ENCODE measurements at regions not wholly inside any gene's neighbourhood (a gene's known extent, or its start where the extent isn't known, plus 50 kb on each side); places are given as distances from the start of the nearest gene placed in this dataset.

DNA sequence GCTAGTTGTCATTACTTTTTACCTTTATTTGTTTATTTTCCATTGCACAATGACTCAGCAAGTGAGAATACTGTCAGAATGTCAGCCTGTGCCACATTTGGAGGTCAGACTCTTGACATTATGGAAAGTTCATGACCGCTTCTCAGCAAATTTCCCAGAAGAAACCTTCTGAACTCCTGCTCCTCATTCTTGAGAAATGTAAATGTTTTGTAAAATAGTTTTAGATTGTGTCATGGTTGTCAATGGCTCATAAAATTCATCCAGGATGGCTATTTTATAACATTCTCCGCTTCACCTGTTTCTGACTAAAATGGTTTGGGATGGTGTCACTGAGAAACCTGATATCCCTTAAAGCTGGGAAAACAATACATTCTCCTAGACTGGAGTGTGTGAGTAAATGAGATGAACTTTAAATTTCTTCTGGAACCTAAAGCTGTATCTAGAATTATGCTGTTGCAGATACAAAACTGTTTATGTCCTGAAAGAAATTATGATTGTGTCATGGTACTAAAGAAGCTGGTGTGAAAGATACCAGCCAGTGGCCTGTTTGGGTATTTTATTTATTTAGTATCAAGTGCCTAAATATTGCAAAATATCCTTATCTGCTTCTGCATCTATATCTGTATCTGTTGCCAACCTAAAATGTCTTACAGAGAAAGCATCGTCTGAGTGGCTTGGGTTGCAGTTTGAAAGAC is 671.7 kb downstream of the GATA3 start:
- TF ChIP-seq, protein P1, sequence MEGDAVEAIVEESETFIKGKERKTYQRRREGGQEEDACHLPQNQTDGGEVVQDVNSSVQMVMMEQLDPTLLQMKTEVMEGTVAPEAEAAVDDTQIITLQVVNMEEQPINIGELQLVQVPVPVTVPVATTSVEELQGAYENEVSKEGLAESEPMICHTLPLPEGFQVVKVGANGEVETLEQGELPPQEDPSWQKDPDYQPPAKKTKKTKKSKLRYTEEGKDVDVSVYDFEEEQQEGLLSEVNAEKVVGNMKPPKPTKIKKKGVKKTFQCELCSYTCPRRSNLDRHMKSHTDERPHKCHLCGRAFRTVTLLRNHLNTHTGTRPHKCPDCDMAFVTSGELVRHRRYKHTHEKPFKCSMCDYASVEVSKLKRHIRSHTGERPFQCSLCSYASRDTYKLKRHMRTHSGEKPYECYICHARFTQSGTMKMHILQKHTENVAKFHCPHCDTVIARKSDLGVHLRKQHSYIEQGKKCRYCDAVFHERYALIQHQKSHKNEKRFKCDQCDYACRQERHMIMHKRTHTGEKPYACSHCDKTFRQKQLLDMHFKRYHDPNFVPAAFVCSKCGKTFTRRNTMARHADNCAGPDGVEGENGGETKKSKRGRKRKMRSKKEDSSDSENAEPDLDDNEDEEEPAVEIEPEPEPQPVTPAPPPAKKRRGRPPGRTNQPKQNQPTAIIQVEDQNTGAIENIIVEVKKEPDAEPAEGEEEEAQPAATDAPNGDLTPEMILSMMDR (IDR thresholded peaks at IDR 0.05; ENCODE audit: insufficient read depth, low read length) = no peak
- TF ChIP-seq, protein P2, sequence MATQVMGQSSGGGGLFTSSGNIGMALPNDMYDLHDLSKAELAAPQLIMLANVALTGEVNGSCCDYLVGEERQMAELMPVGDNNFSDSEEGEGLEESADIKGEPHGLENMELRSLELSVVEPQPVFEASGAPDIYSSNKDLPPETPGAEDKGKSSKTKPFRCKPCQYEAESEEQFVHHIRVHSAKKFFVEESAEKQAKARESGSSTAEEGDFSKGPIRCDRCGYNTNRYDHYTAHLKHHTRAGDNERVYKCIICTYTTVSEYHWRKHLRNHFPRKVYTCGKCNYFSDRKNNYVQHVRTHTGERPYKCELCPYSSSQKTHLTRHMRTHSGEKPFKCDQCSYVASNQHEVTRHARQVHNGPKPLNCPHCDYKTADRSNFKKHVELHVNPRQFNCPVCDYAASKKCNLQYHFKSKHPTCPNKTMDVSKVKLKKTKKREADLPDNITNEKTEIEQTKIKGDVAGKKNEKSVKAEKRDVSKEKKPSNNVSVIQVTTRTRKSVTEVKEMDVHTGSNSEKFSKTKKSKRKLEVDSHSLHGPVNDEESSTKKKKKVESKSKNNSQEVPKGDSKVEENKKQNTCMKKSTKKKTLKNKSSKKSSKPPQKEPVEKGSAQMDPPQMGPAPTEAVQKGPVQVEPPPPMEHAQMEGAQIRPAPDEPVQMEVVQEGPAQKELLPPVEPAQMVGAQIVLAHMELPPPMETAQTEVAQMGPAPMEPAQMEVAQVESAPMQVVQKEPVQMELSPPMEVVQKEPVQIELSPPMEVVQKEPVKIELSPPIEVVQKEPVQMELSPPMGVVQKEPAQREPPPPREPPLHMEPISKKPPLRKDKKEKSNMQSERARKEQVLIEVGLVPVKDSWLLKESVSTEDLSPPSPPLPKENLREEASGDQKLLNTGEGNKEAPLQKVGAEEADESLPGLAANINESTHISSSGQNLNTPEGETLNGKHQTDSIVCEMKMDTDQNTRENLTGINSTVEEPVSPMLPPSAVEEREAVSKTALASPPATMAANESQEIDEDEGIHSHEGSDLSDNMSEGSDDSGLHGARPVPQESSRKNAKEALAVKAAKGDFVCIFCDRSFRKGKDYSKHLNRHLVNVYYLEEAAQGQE (IDR thresholded peaks at IDR 0.05; ENCODE audit: insufficient replicate concordance, low read depth) = no peak

All from HL-60 (cell line).